ENCODE measurements at regions not wholly inside any gene's neighbourhood (a gene's known extent, or its start where the extent isn't known, plus 50 kb on each side); places are given as distances from the start of the nearest gene placed in this dataset.

GRCh38 chr18:2424420-2424819, 146.9 kb downstream of the METTL4 start:
- DNase-seq (ENCODE audit: low spot score), result no peak

- DNase-seq (ENCODE audit: low spot score), result no peak
Measured at GRCh38 chr18:2425426-2426317, 145.6 kb downstream of the METTL4 start.

- DNase-seq (ENCODE audit: low spot score), result no peak
Measured at GRCh38 chr18:2430191-2430590, 141.1 kb downstream of the METTL4 start.

- DNase-seq (ENCODE audit: low spot score), result no peak
Measured at GRCh38 chr18:2431806-2432205, 139.5 kb downstream of the METTL4 start.

GRCh38 chr18:2433366-2433765, 137.9 kb downstream of the METTL4 start:
- no peak for DNase-seq (ENCODE audit: low spot score)

- no peak for DNase-seq (ENCODE audit: low spot score)
Measured at GRCh38 chr18:2441544-2441943, 129.8 kb downstream of the METTL4 start.

GRCh38 chr18:2442006-2442405, 129.3 kb downstream of the METTL4 start:
- DNase-seq (ENCODE audit: low spot score), result no peak

- no peak for DNase-seq (ENCODE audit: low spot score)
Measured at GRCh38 chr18:2442726-2443275, 128.5 kb downstream of the METTL4 start.

- no peak for DNase-seq (ENCODE audit: low spot score)
Measured at GRCh38 chr18:2444201-2444875, 127.0 kb downstream of the METTL4 start.

- no peak for DNase-seq (ENCODE audit: low spot score)
Measured at GRCh38 chr18:2448565-2449151, 122.6 kb downstream of the METTL4 start.

GRCh38 chr18:2451556-2451955, 119.7 kb downstream of the METTL4 start:
- DNase-seq (ENCODE audit: low spot score), result no peak

- no peak for DNase-seq (ENCODE audit: low spot score)
Measured at GRCh38 chr18:2459886-2460285, 111.4 kb downstream of the METTL4 start.

- no peak for DNase-seq (ENCODE audit: low spot score)
Measured at GRCh38 chr18:2466978-2467377, 104.3 kb downstream of the METTL4 start.

- DNase-seq (ENCODE audit: low spot score), result no peak
Measured at GRCh38 chr18:2468051-2468450, 103.3 kb downstream of the METTL4 start.

- DNase-seq (ENCODE audit: low spot score), result no peak
Measured at GRCh38 chr18:2471523-2471922, 99.8 kb downstream of the METTL4 start.

GRCh38 chr18:2478662-2479061, 92.6 kb downstream of the METTL4 start:
- DNase-seq (ENCODE audit: low spot score), result no peak

GRCh38 chr18:2480536-2480935, 90.8 kb downstream of the METTL4 start:
- no peak for DNase-seq (ENCODE audit: low spot score)

- no peak for DNase-seq (ENCODE audit: low spot score)
Measured at GRCh38 chr18:2482706-2483475, 88.4 kb downstream of the METTL4 start.

- DNase-seq (ENCODE audit: low spot score), result no peak
Measured at GRCh38 chr18:2485983-2486382, 85.3 kb downstream of the METTL4 start.

- no peak for DNase-seq (ENCODE audit: low spot score)
Measured at GRCh38 chr18:2486426-2486825, 84.9 kb downstream of the METTL4 start.

All from hematopoietic multipotent progenitor cell treated with erythropoietin and hydrocortisone succinate and interleukin-3 and kit ligand, for 17 days (in vitro differentiated cells).